HEK293T (cell line): ENCODE measurements at regions not wholly inside any gene's neighbourhood (a gene's known extent, or its start where the extent isn't known, plus 50 kb on each side); places are given as distances from the start of the nearest gene placed in this dataset.

Experiments used
- ARNT ChIP-seq: fragments of 450-650 bp; IDR thresholded peaks from 2 replicates; pipeline ENCODE4 v1.6.1; 2017; ENCODE audit warnings: mild to moderate bottlenecking
- BHLHE40 ChIP-seq: fragments of 450-650 bp; IDR thresholded peaks from 2 replicates; pipeline ENCODE4 v1.6.1; 2016; ENCODE audit warnings: mild to moderate bottlenecking, moderate library complexity, borderline replicate concordance
- CTBP1 ChIP-seq: fragments of 450-650 bp; IDR thresholded peaks from 2 replicates; pipeline ENCODE4 v1.6.1; 2016; ENCODE audit warnings: borderline replicate concordance
- ELF4 ChIP-seq: fragments of 450-650 bp; IDR thresholded peaks from 2 replicates; pipeline ENCODE4 v1.6.1; 2017; ENCODE audit warnings: antibody characterized with exemption
- FOXA1 ChIP-seq: fragments of 450-650 bp; IDR thresholded peaks from 2 replicates; pipeline ENCODE4 v1.6.1; 2016; ENCODE audit warnings: mild to moderate bottlenecking
- FOXK2 ChIP-seq: fragments of 450-650 bp; IDR thresholded peaks from 2 replicates; pipeline ENCODE4 v1.6.1; 2016; ENCODE audit warnings: mild to moderate bottlenecking
- L3MBTL2 ChIP-seq: fragments of 450-650 bp; conservative IDR thresholded peaks from 2 replicates; pipeline ENCODE4 v1.6.1; 2016; ENCODE audit warnings: mild to moderate bottlenecking
- LEF1 ChIP-seq: fragments of 450-650 bp; IDR thresholded peaks from 2 replicates; pipeline ENCODE4 v1.6.1; 2017; ENCODE audit warnings: mild to moderate bottlenecking, borderline replicate concordance
- SP1 ChIP-seq: fragments of 450-650 bp; IDR thresholded peaks from 2 replicates; pipeline ENCODE4 v1.6.1; 2017
- SUZ12 ChIP-seq: fragments of 450-650 bp; IDR thresholded peaks from 2 replicates; pipeline ENCODE4 v1.6.1; 2016; ENCODE audit warnings: mild to moderate bottlenecking
- ZNF384 ChIP-seq: fragments of 450-650 bp; IDR thresholded peaks from 2 replicates; pipeline ENCODE4 v1.6.1; 2016

- no peak for TF ChIP-seq SUZ12
- no peak for TF ChIP-seq ARNT
- TF ChIP-seq FOXA1: no peak
- no peak for TF ChIP-seq ELF4
- no peak for TF ChIP-seq ZNF384
- no peak for TF ChIP-seq FOXK2
- TF ChIP-seq L3MBTL2: no peak
- no peak for TF ChIP-seq BHLHE40
- TF ChIP-seq SP1: no peak
- TF ChIP-seq CTBP1: no peak
- no peak for TF ChIP-seq LEF1
Measured at GRCh38 chr4:11908712-11909111, 480.0 kb upstream of the HS3ST1 start.
